Ectodermal cell (in vitro differentiated cells): ENCODE measurements at regions not wholly inside any gene's neighbourhood (a gene's known extent, or its start where the extent isn't known, plus 50 kb on each side); places are given as distances from the start of the nearest gene placed in this dataset.

Experiments used
- H3K27ac ChIP-seq: 2 replicates; pipeline ENCODE4 v1.7.0; 2013; ENCODE audit warnings: mild to moderate bottlenecking, low read depth, low read length; ENCODE audit not compliant: insufficient read depth, poor library complexity, severe bottlenecking
- H3K27me3 ChIP-seq: 2 replicates; pipeline ENCODE4 v1.7.0; 2013; ENCODE audit warnings: mild to moderate bottlenecking, low read length; ENCODE audit not compliant: insufficient read depth, control insufficient read depth, poor library complexity, severe bottlenecking
- H3K36me3 ChIP-seq: one replicate; pipeline ENCODE4 v1.7.0; 2013; ENCODE audit warnings: low read length; ENCODE audit not compliant: control insufficient read depth, insufficient read depth
- H3K4me1 ChIP-seq: one replicate; pipeline ENCODE4 v1.7.0; 2013; ENCODE audit warnings: low read length; ENCODE audit not compliant: control insufficient read depth, insufficient read depth
- H3K4me3 ChIP-seq: 2 replicates; pipeline ENCODE4 v1.7.0; 2013; ENCODE audit warnings: low read depth, low read length, control low read depth; ENCODE audit not compliant: insufficient read depth
- H3K9me3 ChIP-seq: 2 replicates; pipeline ENCODE4 v1.7.0; 2013; ENCODE audit warnings: mild to moderate bottlenecking, low read length, moderate library complexity; ENCODE audit not compliant: control insufficient read depth
- WGBS, 2 experiments: methylation state at CpG; one replicate each; pipeline ENCODE4 v1.1.7; 2013; ENCODE audit warnings: missing lambda C conversion rate in 2 of 2; 5-methylcytosine and 5-hydroxymethylcytosine counted together

GRCh38 chr7:131655447-131655846 lies 99.0 kb upstream of the PODXL start:
- Histone ChIP-seq H3K4me1 (peaks cover 9% of the 10 kb centered on the region), H3K9me3 (no peaks in the 10 kb centered on the region)
- WGBS, 2 experiments, result 90 to 92% methylated on average over 6 of the region's 6 CpGs

GRCh38 chr7:131654668-131655326 lies 98.4 kb upstream of the PODXL start:
- H3K4me3 ChIP-seq, result no peak overlapping the region
- no peaks in the 10 kb centered on the region for H3K27me3 ChIP-seq
- H3K4me1 ChIP-seq, result peaks cover 9% of the 10 kb centered on the region
- WGBS, 2 experiments, result 30 to 33% methylated on average over 19 of the region's 19 CpGs
- H3K9me3 ChIP-seq, result no peaks in the 10 kb centered on the region
- no peak overlapping the region for H3K27ac ChIP-seq
- no peaks in the 10 kb centered on the region for H3K36me3 ChIP-seq

More at GRCh38 chr7:131655447-131655846, 99.0 kb upstream of the PODXL start:
- Histone ChIP-seq H3K4me3 (no peak overlapping the region), H3K36me3 (no peaks in the 10 kb centered on the region), H3K27me3 (no peaks in the 10 kb centered on the region), H3K27ac (no peak overlapping the region)

- no peak overlapping the region for H3K27ac ChIP-seq
- no peak overlapping the region for H3K4me3 ChIP-seq
- no peaks in the 10 kb centered on the region for H3K27me3 ChIP-seq
- no peaks in the 10 kb centered on the region for H3K9me3 ChIP-seq
- no peaks in the 10 kb centered on the region for H3K36me3 ChIP-seq
- 88% methylated on average over 1 of the region's 1 CpG for WGBS, 2 experiments
- H3K4me1 ChIP-seq, result peaks cover 15% of the 10 kb centered on the region
Measured at GRCh38 chr7:131654249-131654558, 97.8 kb upstream of the PODXL start.

GRCh38 chr7:131653418-131654248 lies 97.2 kb upstream of the PODXL start:
- no peaks in the 10 kb centered on the region for H3K27me3 ChIP-seq
- no peaks in the 10 kb centered on the region for H3K36me3 ChIP-seq
- no peak overlapping the region for H3K4me3 ChIP-seq
- H3K4me1 ChIP-seq, result peaks cover 19% of the 10 kb centered on the region
- H3K9me3 ChIP-seq, result no peaks in the 10 kb centered on the region
- whole genome bisulfite sequencing, 2 experiments, result 84 to 86% methylated on average over 12 of the region's 12 CpGs
- H3K27ac ChIP-seq, result no peak overlapping the region

- WGBS, 2 experiments, result 30 to 46% methylated on average over 2 of the region's 2 CpGs
- Histone ChIP-seq H3K27ac (no peak overlapping the region), H3K27me3 (no peaks in the 10 kb centered on the region), H3K36me3 (no peaks in the 10 kb centered on the region), H3K4me3 (no peak overlapping the region), H3K4me1 (peaks cover 24% of the 10 kb centered on the region), H3K9me3 (no peaks in the 10 kb centered on the region)
Measured at GRCh38 chr7:131652934-131653333, 96.5 kb upstream of the PODXL start.

- no peaks in the 10 kb centered on the region for H3K27me3 ChIP-seq
- WGBS, 2 experiments, result 87 to 94% methylated on average over 5 of the region's 5 CpGs
- no peaks in the 10 kb centered on the region for H3K36me3 ChIP-seq
- no peak overlapping the region for H3K4me3 ChIP-seq
- no peaks in the 10 kb centered on the region for H3K9me3 ChIP-seq
- H3K4me1 ChIP-seq, result peaks cover 24% of the 10 kb centered on the region
- no peak overlapping the region for H3K27ac ChIP-seq
Measured at GRCh38 chr7:131652194-131652593, 95.8 kb upstream of the PODXL start.

GRCh38 chr7:131649879-131650278 lies 93.5 kb upstream of the PODXL start:
- no peaks in the 10 kb centered on the region for H3K9me3 ChIP-seq
- H3K27ac ChIP-seq, result no peak overlapping the region
- WGBS, 2 experiments, result 92 to 93% methylated on average over 13 of the region's 13 CpGs

GRCh38 chr7:131649003-131649541 lies 92.6 kb upstream of the PODXL start:
- Histone ChIP-seq H3K4me1 (peaks cover 20% of the 10 kb centered on the region), H3K27ac (no peak overlapping the region), H3K9me3 (no peaks in the 10 kb centered on the region), H3K27me3 (no peaks in the 10 kb centered on the region), H3K4me3 (no peak overlapping the region), H3K36me3 (no peaks in the 10 kb centered on the region)
- WGBS, 2 experiments, result 32 to 39% methylated on average over 5 of the region's 5 CpGs

More at GRCh38 chr7:131649879-131650278, 93.5 kb upstream of the PODXL start:
- H3K4me1 ChIP-seq, result peaks cover 20% of the 10 kb centered on the region
- no peaks in the 10 kb centered on the region for H3K27me3 ChIP-seq
- no peak overlapping the region for H3K4me3 ChIP-seq
- no peaks in the 10 kb centered on the region for H3K36me3 ChIP-seq

GRCh38 chr7:131648491-131648890 lies 92.1 kb upstream of the PODXL start:
- H3K9me3 ChIP-seq, result no peaks in the 10 kb centered on the region
- H3K27ac ChIP-seq, result peak overlapping the region; percentile 54
- peaks cover 19% of the 10 kb centered on the region for H3K4me1 ChIP-seq
- 50 to 63% methylated on average over 2 to 3 of the region's 3 CpGs for WGBS, 2 experiments
- H3K27me3 ChIP-seq, result no peaks in the 10 kb centered on the region
- H3K36me3 ChIP-seq, result no peaks in the 10 kb centered on the region
- no peak overlapping the region for H3K4me3 ChIP-seq

GRCh38 chr7:131646203-131646602 lies 89.8 kb upstream of the PODXL start:
- Histone ChIP-seq H3K27me3 (no peaks in the 10 kb centered on the region), H3K9me3 (no peaks in the 10 kb centered on the region), H3K4me3 (no peak overlapping the region), H3K4me1 (peaks cover 22% of the 10 kb centered on the region), H3K36me3 (no peaks in the 10 kb centered on the region), H3K27ac (no peak overlapping the region)
- WGBS, 2 experiments, result 91 to 95% methylated on average over 4 of the region's 4 CpGs
